RWPE1 (cell line): ENCODE measurements at regions not wholly inside any gene's neighbourhood (a gene's known extent, or its start where the extent isn't known, plus 50 kb on each side); places are given as distances from the start of the nearest gene placed in this dataset.

Source experiments
- CTCF ChIA-PET: fragments of 350-600 bp; sonication (Branson Sonifier 250); formaldehyde crosslinking; extraction: SDS; loops from one replicate; lab custom pipeline; 2021; lab: Yijun Ruan, JAX
- POLR2A ChIA-PET: fragments of 400-600 bp; formaldehyde crosslinking; extraction: SDS; loops from one replicate; lab custom pipeline; 2020; ENCODE audit warnings: antibody characterized with exemption; ENCODE audit not compliant: low non-redundant PET; lab: Yijun Ruan, JAX
- DNase-seq: peaks from one replicate; pipeline ENCODE4 v3.0.0; 2012; ENCODE audit warnings: low spot score
- H3K27ac ChIP-seq: fragments of 450-650 bp; 2 replicates; pipeline ENCODE4 v1.5.1; 2017
- TF ChIP-seq, protein P1 (sequence below): fragments of 450-650 bp; conservative IDR thresholded peaks from 2 replicates; pipeline ENCODE4 v1.5.1; 2017; ENCODE audit warnings: low read depth, mild to moderate bottlenecking

DNA sequence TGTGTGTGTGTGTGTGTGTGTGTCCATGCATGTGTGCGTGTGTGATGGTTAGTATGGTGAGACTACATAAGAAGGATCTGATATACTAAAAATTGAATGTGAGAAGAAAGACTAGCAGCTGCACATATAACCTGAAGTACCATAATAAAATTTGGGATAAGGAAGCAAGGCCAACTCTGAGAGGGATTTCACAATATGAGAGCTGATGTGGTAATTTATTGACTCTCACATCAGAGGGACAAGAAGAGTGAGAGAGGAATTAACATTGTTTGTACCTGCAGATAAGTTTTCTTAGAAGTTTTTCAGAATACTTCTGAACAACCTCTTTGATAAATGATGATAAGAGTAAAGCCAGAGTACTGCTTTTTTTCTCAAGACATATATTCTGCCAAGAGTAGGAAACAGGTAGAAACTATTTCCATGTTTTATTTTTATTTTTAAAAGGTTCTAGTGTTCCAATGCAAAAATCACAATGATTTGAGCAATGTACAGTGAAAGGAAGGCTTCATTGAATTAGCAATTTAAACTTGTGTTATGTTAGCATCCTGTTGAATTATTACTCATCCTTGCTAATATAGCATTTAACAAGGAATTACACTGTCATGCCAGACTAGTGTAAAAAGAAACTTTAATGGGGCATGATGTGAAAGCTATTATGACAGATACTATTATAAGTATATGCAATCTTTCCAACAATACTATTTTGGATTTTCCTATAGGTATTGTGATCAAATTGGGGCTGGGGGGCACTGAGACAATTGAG is 415.5 kb upstream of the ARPP21 start:
- TF ChIP-seq, protein P1, sequence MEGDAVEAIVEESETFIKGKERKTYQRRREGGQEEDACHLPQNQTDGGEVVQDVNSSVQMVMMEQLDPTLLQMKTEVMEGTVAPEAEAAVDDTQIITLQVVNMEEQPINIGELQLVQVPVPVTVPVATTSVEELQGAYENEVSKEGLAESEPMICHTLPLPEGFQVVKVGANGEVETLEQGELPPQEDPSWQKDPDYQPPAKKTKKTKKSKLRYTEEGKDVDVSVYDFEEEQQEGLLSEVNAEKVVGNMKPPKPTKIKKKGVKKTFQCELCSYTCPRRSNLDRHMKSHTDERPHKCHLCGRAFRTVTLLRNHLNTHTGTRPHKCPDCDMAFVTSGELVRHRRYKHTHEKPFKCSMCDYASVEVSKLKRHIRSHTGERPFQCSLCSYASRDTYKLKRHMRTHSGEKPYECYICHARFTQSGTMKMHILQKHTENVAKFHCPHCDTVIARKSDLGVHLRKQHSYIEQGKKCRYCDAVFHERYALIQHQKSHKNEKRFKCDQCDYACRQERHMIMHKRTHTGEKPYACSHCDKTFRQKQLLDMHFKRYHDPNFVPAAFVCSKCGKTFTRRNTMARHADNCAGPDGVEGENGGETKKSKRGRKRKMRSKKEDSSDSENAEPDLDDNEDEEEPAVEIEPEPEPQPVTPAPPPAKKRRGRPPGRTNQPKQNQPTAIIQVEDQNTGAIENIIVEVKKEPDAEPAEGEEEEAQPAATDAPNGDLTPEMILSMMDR, result no peak
- DNase-seq, result no peak
- no peak overlapping the region for H3K27ac ChIP-seq
- CTCF ChIA-PET, result no interaction called here
- POLR2A ChIA-PET, result no interaction called here

DNA sequence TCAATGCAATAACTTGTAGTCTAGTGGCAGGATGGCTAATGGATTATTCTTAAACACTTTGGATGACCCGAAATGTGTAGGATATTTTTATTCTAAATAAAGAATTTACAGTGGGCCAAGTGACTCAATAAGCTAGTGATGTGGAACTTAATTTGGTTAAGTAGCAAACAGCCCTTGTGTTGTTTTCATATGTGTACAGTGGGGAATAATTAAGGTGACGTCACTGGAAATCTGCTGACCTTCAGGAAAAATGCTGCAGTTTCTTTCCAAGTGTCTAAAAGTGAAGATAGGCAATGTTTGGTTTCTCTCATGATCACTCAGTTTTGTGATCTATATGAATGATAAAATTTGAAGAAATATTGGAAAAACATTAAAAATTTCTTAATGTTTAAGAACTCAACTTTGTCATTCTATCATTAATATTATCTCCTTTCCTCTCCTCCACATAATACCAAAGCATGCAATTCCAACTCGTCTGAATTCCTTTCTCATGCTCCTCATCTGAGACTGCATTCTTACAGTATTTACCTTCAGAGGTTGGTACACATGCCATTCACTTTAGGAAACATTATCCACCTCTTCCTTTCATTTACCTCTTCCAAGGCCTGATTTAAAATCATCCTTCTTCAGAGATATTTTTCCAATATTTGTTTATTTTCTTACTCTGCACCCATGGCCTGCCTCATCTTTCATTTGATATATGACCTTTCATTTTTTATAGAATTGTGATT is 414.6 kb upstream of the ARPP21 start:
- no peak overlapping the region for H3K27ac ChIP-seq
- TF ChIP-seq, protein P1, result no peak
- CTCF ChIA-PET, result no interaction called here
- no peak for DNase-seq
- POLR2A ChIA-PET, result no interaction called here

GRCh38 chr3:35241236-35241635 is 398.1 kb upstream of the ARPP21 start:
- DNase-seq, result no peak
- TF ChIP-seq, protein P1, result no peak
- H3K27ac ChIP-seq, result no peak overlapping the region
- ChIA-PET CTCF (no interaction called here), POLR2A (no interaction called here)

DNA sequence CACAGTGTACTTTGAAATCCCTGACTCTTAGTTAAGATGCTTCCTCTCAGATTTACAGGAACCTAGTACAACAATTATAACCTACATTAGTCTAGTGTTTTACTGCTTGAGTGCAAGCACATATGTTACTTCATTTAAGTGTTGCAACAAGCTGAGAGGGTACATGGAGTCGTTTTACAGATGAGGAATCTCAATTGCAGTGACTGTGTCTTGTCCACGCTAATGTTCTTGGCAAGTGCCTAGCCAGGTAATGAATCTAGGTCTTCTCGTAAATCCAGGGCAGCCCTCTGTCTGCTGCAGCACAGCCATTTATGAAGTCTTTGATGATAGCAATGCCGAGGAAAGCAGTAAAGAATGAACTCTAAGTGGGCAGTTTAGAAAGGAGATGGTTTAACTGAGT is 384.4 kb upstream of the ARPP21 start:
- ChIA-PET POLR2A (no interaction called here), CTCF (no interaction called here)
- no peak overlapping the region for H3K27ac ChIP-seq
- TF ChIP-seq, protein P1, result no peak
- no peak for DNase-seq

DNA sequence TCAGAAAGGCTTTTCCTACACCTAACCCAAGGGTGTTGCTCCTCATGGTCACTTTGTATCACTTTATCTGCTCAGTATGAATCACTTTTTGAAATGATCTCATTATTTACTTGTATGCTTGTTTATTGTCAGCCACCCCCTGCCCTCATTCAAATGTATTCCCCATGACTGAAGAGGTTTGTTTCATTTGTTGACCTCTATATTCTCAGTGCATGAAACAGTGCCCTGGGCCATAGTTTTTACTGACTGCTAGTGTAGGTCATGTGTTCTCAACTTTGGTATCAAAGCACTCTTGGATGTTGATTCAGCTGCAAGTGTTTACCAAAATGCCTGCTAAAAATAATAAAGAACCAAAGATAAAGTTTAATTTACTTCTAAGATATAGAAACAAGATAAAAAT is 381.7 kb upstream of the ARPP21 start:
- POLR2A ChIA-PET, result no interaction called here
- CTCF ChIA-PET, result no interaction called here
- no peak overlapping the region for H3K27ac ChIP-seq
- TF ChIP-seq, protein P1, result no peak
- DNase-seq, result no peak

DNA sequence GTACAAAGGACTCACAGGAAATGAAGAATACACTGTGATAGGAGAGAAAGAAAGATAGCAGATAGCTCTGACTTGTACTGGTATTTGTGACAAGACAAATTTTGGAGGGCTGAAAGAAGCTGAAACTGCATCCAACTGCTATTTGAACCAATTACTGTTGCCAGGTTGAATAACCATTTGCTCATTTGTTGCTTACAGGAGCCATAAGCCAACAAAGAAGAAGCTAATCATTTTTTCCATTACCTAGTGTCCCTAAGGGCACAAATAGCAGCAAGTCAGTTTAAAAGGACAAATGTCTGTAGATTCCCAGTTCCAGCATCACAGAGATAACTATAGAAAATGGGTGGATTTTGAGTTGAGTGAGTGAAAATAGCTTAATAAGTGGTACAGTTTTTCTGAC is 376.9 kb upstream of the ARPP21 start:
- POLR2A ChIA-PET, result no interaction called here
- CTCF ChIA-PET, result no interaction called here
- no peak for DNase-seq
- no peak overlapping the region for H3K27ac ChIP-seq
- TF ChIP-seq, protein P1, result no peak
